ENCODE measurements at regions not wholly inside any gene's neighbourhood (a gene's known extent, or its start where the extent isn't known, plus 50 kb on each side); places are given as distances from the start of the nearest gene placed in this dataset.

GRCh38 chr9:10785255-10785654 lies 172.5 kb upstream of the PTPRD start:
- TF ChIP-seq CTCF (IDR thresholded peaks at IDR 0.05; ENCODE audit: low read length) (no peak), EZH2 (optimal IDR thresholded peaks at IDR 0.05; ENCODE audit: low read depth, low read length) (no peak)

All from MM.1S (cell line).